Skeletal muscle tissue (tissue), 4 donors: ENCODE measurements at regions not wholly inside any gene's neighbourhood (a gene's known extent, or its start where the extent isn't known, plus 50 kb on each side); places are given as distances from the start of the nearest gene placed in this dataset. TPM values are rescaled to one million over a fixed set of nuclear protein-coding genes. Genes with fewer than 3 reads are reported as not detected.

ENCODE experiments used
- H3K27ac ChIP-seq: one replicate; pipeline ENCODE4 v1.7.0; 2013; ENCODE audit warnings: mild to moderate bottlenecking, low read depth, low read length, inconsistent platforms
- H3K27me3 ChIP-seq, 3 donors: one replicate each; pipeline ENCODE4 v1.7.0; 2013; ENCODE audit warnings: low read length in 3 of 3; ENCODE audit not compliant: control insufficient read depth in 3 of 3, insufficient read depth in 3 of 3
- H3K36me3 ChIP-seq, 3 donors: one replicate each; pipeline ENCODE4 v1.7.0; 2013; ENCODE audit warnings: low read length in 3 of 3; ENCODE audit not compliant: control insufficient read depth in 3 of 3, insufficient read depth in 3 of 3
- H3K4me1 ChIP-seq, 3 donors: one replicate each; pipeline ENCODE4 v1.7.0; 2013; ENCODE audit warnings: low read length in 3 of 3, mild to moderate bottlenecking in 3 of 3; ENCODE audit not compliant: control insufficient read depth in 3 of 3, insufficient read depth in 3 of 3
- H3K4me3 ChIP-seq, 3 donors: one replicate each; pipeline ENCODE4 v1.7.0; 2013; ENCODE audit warnings: low read length in 3 of 3
- H3K9ac ChIP-seq, 3 donors: one replicate each; pipeline ENCODE4 v1.7.0; 2013; ENCODE audit warnings: low read length in 3 of 3, mild to moderate bottlenecking in 3 of 3, moderate library complexity in 2 of 3, low read depth in 1 of 3
- H3K9me3 ChIP-seq, 3 donors: one replicate each; pipeline ENCODE4 v1.7.0; 2013; ENCODE audit warnings: low read length in 3 of 3; ENCODE audit not compliant: control insufficient read depth in 3 of 3
- small RNA-seq: library from RNA; depleted of rRNA; stranded (forward); fragments of <200 nt; gene quantifications from one replicate; pipeline ENCODE3, GENCODE V24; 2014
- donor health status: Osteomylitis.

DNA sequence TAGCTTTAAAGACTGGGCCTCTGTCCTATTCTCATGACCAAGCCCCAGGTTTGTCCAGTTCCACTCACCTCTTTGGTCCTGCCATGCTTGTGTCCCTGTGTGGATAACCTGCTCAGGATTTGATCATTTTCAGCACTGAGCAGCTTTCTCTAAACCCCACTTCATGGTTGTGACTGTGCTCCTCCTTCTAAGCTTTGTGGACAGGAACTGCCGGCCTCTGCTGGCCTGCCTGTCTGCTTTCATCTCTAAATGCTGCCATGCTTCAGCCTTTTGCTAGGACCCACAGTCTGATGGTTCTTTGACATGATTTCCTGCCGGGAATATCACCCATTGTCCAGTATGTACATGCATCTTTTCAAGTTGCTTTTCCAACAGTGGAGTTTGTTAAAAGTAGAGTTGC lies 53.9 kb upstream of the STXBP6 start:
- Histone ChIP-seq H3K4me3 (no peak overlapping the region), H3K4me1 (peaks cover 0 to 3% (median 0%) of the 10 kb centered on the region in 3 donors), H3K9me3 (no peaks in the 10 kb centered on the region), H3K9ac (no peak overlapping the region), H3K27me3 (no peaks in the 10 kb centered on the region), H3K36me3 (no peaks in the 10 kb centered on the region), H3K27ac (no peak overlapping the region)

DNA sequence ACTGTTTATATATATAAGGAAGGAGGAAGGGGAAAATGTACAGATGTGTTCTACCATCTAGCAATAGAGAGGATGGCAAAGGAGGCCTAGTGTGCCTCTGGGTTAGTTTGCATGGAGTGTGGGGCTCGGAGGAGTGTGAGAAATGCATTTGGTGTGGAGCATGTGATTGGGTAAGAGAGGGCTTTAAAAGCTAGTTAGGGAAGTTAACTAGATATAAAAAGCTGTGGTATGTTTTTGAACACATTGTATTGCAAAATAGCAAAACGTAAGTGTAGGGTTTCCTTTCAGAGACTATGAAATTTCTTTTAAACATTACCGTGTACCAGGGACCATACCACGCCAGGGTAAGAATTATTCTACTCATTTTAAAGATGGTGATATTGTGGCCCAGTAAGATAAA lies 53.3 kb upstream of the STXBP6 start:
- no peak overlapping the region for H3K9ac ChIP-seq
- no peaks in the 10 kb centered on the region for H3K27me3 ChIP-seq
- no peak overlapping the region for H3K27ac ChIP-seq
- no peaks in the 10 kb centered on the region for H3K36me3 ChIP-seq
- H3K4me1 ChIP-seq = no peaks in the 10 kb centered on the region
- H3K4me3 ChIP-seq = no peak overlapping the region
- no peaks in the 10 kb centered on the region for H3K9me3 ChIP-seq

DNA sequence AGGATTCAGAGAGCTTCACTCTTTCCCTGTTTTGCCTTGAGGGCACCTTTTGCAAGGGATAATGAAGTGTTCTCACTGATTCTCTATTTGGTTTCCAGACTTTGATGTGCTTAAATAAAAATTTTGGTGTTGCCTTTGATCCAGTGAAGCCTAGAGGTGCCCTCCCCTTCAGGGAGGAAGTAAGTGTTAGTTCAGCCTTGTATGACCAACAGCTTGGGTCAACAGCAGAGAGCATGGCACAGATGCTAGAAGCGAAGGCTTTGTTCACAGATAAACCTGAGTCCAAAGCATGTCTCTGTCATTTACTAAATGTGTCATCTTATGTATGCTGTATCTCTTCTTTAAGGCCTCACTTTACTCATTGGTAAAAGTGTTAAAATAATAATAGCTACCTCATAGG lies 52.8 kb upstream of the STXBP6 start:
- Histone ChIP-seq H3K9ac (no peak overlapping the region), H3K27me3 (no peaks in the 10 kb centered on the region), H3K4me3 (no peak overlapping the region), H3K9me3 (no peaks in the 10 kb centered on the region), H3K27ac (no peak overlapping the region), H3K36me3 (no peaks in the 10 kb centered on the region), H3K4me1 (no peaks in the 10 kb centered on the region)

DNA sequence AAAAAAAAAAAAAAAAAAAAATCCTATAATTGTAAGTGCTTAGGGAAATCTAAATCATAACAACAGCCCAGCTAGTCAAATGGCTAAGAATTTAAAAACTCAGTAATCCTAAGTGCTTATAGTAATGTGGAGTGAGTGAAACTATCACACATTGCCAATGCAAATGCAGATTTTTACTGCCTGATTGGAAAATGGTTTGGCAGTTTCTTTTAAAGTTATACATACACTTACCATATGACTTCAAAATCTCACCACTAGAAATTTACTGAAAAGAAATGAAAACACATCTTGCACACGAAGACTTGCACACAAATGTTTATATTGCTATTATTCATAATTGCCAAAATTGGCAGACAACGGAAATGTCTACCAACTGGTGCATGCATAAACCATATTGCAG lies 51.3 kb upstream of the STXBP6 start:
- no peak overlapping the region for H3K4me3 ChIP-seq
- H3K27me3 ChIP-seq = no peaks in the 10 kb centered on the region
- H3K27ac ChIP-seq = no peak overlapping the region
- H3K36me3 ChIP-seq = no peaks in the 10 kb centered on the region
- no peak overlapping the region for H3K9ac ChIP-seq
- no peaks in the 10 kb centered on the region for H3K9me3 ChIP-seq
- no peaks in the 10 kb centered on the region for H3K4me1 ChIP-seq

Small RNA genes in the stretch of these regions (small RNA-seq; reads per million reads assigned to genes)
- not detected for gene HMGN2P6
